ENCODE measurements at regions not wholly inside any gene's neighbourhood (a gene's known extent, or its start where the extent isn't known, plus 50 kb on each side); places are given as distances from the start of the nearest gene placed in this dataset.
A peak's percentile ranks its signal among the peaks of the same experiment; 100 is the strongest.

DNA sequence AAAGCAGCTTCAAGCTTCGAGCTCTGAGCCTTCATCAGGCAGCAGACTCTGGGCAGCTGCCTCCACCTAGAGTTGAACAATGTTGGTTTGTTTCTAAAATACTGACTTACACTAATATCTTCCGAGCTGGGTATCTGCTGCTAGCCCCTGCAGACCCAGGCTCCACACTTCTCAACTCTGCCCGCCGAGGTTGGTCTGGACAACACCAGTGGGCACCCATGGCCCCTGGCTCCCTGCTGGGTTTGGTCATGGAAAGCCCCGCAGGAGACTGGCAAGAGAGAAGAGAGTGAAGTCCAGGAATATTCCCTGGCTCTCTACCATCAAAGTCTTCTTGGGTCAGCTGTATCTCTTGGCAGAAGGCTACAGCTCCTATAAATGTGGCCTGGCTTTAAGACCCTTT, 214.2 kb upstream of the TMEM132C start:
- DNase-seq = no peak

DNA sequence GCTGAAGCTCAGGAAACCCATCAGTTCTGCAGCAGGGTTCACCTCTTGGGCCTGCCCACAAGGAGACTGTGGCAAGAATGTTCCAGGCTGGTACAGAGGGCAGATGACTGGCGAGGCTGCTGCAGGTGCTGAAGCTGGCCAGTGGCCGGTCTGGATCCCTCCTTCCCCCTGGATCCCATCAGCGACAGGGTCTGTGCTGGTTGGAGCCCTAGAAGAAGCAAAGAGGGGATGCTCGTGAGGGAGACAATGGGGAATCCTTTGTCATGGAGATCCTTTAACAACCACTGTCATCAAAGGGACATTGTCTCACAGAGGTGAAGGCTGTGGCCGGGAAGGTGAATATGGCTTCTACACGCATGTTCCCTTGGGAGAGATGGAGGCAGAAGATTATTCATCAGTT, 211.4 kb upstream of the TMEM132C start:
- no peak for DNase-seq

DNA sequence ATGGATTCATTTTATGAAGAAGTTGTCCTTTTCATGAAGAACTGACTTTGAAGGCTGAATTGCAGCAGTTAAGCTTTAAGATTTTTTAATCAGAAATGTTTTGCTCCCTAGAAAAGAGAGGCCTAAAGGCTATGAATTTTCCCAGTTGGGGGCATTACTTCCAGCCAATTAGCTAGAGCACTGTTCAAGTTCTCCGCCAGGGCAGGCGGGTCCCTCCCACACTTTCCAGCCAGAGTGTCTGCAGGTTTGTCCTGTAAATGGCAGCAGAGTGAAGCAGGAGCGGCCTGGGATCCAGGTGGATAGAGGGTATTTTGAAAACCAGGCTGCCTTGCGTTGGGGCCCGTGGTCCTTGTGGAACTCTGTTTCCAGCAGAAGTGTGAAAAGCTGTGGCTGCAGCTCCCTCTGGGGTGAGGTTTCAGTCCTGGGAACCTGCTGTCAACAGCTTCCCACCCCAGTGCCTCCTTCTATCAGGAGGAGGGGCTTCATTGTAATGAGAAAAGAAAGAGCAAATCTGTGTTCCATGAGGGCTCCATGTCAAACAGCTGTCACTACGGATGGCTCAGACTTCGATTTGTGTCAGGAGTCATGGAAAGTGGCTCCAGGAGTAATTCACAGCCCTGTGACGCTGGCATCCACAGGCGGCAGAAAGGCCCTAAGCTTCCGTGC, 210.7 kb upstream of the TMEM132C start:
- DNase-seq = no peak

DNA sequence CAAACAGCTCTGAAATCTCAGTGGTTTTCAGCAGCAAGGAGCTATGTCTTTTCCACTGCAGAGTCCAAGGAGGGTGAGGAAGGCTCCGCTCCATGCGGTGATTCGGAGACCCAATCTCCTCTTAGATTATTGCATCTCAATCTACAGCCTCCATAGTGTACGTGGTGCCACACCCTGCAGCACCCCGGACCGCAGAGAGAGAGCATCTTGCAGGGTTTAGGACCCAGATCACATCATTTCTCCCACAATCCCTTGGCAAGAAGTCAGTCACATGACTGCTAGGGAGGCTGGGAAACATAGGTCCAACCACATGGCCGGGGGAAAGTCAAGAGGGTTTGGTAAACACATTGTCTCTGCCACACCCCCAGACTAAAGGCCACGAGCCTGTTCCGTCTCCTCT, 209.4 kb upstream of the TMEM132C start:
- DNase-seq = no peak

DNA sequence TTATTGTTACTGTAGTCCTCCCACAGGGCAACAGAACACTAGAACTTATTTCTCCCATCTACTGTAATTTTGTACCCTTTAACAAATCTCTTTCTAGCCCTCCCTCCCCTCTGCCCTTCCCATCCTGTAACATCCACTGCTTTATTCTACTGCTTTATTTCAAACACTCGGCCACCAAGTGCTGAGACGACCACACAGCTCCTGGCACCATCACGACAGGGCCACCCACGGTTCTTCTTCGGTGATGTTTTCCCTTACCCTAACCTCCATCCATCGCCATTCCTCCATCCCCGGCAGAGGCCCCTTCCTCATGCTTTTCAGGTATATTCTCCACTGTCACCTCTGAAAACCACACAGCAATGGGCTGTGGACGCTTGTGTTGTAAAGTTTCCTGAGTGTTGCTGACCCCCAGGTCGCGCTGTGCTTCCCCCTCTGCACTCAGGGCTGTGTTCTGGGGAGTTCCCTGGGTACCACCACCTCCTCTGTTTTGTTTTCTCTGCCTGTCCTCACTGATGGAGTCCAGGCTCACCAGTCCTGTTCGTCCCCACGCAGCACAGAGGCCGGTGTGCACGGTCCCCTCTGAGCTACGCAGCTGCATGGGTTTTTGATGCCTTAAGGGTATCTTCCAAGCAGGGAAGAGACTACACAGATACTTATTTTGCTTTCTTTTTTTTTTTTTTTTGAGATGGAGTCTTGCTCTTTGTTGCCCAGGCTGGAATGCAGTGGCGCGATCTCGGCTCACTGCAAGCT, 207.2 kb upstream of the TMEM132C start:
- DNase-seq = no peak

DNA sequence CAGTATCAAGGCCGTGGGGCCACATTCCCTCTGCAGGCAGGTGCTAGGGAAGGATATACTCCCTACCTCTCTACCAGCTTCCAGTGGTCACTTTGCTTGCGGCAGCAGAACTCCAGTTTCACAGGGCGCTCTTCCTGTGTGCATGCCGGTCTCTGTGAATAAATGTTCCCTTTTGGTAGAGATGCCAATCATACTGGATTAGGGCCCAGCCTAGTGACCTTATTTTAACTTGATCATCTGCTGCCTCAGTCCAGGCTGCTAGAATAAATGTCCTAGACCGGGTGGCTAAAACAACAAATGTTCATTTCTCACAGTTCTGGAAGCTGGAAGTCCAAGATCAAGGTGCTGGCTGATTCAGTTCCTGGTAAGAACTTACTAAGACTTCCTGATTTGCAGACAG, 198.8 kb upstream of the TMEM132C start:
- no peak for DNase-seq

DNA sequence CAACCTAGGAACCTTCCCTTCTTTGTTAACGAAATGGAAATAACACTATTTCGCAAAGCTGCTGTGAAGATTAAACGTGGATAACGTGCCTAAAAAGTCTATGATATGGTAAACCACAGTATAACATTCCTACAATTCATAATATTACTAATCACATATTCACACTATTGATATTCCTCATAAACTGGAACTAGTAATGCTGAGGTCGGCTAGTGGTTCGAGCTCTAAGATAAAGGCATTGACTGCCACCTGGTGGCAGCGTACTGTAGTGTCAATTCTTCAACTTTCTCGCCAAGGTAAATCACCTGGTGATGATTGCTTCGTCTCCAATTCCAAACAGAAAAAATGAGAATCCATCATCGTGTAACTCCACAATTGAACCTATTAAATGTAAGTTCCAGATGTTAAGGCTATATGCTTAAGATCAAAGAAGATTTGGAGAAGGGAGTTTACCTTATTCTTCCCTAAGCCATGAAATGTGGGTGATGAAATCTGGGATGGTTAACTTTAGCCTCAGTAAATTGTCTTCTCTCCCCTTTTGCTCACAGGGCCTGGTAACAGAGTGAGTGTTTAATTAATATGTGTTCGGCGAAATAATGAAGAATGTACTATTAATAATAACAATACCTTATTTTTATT, 197.5 kb upstream of the TMEM132C start:
- DNase-seq = peak; percentile 5

DNA sequence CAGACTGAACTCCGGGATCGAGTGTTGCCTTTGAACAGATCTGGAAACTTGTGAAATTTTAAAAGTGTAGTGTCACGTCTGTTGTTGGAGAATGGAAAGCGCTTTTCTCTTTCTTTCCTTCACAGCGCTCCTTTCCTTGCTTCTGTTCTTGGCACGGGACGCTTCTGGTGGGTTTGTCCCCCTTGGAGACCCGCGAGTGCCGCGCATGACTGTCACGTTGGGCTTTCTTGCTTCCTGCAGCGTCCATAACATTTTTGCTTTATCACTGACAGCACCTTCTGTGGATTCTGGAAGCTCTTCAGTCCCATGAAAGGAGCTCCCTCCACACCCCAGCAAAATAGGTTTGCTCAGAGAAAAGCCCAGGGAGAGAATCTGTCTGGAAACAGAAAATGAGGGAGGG, 193.0 kb upstream of the TMEM132C start:
- no peak for DNase-seq

DNA sequence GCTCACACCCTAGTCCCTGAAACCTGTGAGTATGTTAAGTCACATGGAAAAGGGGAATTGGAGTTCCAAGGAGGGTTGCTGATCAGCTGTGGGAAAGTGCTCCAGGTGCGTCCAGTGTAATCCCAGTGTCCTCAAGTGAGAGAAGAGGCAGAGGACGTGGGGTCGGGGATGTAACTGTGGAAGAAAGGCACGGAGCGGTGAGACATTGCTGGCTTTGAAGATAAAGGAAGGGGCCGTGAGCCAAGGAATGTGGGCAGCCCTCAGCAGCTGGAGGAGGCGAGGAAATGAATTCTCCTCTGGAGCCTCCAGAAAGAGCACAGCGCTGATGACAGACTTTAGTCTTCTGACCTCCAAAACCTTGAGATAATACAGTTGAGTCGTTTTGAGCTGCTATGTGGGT, 191.6 kb upstream of the TMEM132C start:
- no peak for DNase-seq

DNA sequence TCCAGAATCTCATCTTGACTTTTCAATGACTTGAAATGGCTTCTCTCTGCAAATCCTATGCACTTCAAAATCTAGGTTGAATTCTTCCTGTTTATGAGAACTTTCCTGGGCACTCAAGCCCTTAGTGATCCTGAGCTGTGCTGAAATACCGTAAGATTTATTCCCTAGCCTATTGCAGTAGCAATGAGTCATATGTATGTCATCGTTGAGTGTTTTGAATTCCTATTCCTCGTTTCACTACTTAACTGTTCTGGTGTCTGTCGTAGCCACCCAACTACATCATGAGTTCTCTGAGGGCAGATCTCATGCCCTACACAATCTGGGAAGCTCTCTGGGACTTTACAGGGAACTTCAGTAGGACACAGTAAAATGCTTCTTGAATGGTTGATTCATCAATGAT, 190.8 kb upstream of the TMEM132C start:
- DNase-seq = no peak

DNA sequence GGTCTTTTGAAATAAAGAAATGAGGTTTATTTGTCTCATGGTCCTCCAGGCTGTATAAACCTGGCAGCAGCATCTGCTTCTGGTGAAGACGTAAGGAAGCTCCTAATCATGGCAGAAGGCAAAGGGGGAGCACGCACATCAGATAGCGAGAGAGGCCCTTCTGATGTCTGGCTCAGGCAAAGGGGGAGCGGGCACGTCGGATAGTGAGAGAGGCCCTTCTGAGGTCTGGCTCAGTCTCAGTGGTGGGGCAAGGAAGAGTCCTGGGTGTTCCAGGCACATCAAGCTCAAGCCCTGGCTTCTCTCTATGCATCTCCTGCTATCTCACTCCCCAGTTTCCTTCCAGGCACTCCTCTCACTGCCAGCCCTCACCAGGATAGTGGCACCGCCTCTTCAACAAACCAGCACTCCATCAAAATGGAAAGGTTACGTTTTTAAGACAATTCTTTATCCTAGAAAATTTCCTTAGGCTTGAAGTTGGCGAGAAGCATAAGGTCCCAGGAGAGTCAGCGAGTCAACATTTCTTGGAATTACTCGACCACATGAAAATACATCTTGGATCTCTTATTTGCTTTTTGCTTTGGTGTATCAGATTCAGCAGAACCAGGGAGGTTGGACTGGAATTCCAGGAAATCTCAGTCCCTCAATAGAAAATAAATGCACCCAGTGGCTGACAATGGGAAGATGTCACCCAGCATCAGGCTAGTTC, 189.6 kb upstream of the TMEM132C start:
- no peak for DNase-seq

DNA sequence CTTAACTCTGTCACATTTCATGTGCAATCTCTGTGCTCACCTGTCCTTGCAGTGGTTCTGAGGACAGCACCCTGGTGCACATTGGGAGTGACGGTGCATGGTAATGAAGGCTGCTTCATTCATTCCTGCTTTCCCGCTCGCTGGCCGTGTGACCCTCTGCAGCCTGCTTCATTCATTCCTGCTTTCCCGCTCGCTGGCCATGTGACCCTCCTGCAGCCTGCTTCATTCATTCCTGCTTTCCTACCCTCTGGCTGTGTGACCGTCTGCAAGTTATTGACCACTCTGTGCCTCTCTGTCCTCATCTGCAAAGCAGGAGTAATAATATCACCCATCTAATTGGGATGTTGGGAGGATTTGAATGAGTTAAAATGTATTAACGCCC, 189.1 kb upstream of the TMEM132C start:
- no peak for DNase-seq

DNA sequence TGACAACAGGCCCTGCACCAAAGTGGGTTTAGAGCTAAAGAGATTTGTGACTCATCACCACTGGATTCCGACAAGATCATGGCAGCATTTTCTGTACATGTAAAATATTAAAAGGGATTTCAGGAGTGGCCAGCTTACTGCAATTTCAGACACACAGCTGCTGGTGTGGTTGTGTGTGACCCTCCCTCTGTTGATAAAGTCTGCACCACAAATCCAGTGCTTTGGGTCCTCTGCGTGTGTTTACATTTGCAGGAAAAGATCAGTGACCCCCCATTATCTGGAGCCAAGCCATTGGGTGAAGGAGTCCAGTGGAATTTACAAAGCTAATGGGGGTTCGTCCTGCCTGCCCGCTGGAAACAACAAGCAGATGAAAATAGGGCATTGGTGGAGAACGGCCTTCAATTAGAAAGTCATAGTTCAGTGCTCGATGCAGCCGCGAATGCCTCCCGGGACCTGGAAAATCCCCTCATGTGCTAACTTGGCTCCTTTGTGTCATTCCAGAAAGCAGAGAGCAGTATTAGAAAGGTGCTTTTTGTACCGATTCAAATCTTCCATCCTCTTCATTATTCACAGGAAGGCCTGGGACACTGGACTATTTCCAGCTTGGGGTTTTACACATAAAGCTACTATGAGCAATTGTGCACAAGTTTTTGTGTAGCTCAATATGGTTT, 188.5 kb upstream of the TMEM132C start:
- DNase-seq = no peak

DNA sequence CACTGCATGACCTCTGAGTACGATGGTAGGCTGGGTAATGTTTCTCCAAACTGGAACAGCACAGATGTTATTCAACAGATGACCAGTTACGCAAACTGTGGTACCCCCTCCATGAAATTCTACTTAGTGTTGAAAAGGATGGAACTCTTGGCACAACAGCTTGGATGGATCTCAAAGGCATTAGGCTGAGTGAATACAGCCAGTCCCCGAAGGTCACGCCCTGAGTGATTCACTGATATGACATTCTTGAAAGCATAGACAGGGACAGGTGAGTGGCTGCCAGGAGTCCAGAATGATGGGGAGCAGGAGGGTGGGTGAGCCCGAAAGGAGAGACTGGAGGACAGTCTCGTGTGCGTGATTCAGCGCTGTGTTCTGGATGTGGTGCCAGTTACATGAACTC, 187.5 kb upstream of the TMEM132C start:
- DNase-seq = no peak

DNA sequence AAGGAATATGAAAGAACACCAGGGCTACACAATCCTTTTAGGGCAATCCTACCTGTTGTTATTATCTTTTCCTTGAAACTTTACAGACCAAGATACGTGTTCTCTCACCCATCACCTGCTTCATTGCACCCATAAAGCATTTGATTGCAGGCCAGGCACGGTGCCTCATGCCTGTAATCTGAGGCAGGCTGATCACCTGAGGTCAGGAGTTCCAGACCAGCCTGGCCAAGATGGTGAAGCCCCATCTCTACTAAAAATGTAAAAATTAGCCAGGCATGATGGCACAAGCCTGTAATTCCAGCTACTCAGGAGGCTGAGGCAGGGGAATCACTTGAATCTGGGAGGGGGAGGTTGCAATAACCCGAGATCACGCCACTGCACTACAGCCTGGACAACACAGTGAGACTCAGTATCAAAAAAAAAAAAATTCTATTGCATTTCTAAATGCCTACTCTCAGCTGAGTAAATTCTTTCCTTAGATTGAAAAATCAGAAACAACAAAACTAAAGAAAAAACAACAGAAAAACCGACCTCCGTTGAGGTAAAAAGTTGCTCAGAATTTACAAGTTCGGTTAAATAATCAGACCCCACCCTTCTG, 183.7 kb upstream of the TMEM132C start:
- no peak for DNase-seq

DNA sequence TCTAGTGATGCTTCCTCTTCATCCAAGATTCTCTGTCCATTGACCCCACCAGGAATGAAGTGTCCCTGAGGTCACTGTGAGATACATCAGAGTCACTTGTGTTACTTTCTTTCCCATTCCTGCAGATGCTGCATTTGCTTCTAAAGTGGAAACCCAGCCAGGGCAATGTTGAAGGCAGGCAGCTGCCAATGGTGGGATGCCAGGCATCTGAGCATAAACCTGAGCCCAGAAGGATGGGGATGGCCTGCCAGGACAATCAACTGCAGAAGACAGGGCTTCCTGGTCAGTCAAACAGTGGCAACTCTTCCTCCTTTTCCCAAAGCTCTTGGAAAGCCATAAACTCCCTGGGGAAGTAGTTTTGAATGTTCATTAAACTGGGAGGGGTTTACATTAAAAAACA, 178.0 kb upstream of the TMEM132C start:
- no peak for DNase-seq

DNA sequence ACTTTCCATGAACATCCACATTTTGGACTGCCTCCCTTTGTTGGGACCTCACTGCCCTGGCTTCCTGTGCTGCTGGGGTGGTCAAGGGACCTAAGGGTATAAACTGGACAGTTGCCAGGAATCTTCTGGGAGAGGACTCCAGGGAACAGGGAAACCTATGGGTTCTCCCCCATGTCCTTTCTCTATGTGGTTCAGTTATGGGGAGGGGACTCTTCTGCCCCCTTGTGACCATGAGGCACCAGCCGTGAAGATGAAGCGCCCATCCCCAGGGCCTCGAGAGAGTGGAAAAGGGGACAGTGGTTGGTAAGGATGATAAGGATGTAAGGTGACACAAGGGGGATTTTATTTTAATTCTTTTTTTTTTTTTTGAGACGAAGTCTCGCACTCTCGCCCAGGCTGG, 177.0 kb upstream of the TMEM132C start:
- no peak for DNase-seq

DNA sequence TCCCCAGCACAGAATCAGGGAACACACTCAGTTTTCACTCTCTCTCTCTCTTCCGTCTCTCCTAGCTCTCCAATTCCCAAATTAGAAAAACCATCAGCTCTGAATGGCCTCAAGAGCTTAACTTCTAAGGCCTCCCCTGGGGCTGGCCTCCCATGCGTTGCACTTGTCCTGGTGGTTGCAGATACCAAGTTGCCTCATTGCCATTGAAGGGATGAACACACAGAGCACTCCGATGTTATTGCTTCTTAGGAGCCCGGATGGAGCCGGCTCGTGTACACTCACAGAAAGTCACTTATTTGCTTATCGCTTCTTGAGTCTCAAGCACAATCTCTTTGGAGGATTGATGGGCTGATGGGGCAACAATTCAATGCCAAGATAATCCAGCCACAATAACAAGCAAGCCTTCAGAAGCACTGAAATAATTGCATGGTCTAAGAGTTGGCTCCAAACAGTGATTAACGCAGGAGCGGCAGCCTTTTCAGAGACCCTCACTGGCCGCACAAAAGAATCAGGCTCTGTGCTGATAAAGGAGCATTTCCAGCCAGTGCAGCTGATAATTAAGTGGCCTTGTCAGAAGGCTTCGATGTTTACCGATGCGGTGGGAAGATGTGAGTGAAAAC, 175.8 kb upstream of the TMEM132C start:
- no peak for DNase-seq

DNA sequence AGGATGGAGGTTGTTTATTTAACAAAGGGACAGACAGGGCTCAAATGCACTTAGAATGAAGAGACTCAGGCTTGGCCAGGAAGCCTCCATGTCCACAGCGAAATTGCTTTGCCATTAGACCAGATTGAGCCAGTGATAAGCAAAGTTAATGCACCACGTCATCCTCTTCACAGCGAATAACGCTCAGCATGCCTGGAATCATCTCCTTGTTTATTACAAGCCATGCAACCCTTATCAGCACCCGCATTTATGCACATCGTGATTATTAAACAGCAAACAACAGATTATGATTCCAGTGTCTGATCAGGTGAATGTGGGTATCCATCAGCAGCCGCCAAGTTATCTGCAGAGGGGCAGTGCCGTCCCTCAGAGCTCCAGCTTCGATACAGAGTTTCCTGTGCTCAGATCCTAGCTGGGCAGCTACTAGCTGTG, 175.0 kb upstream of the TMEM132C start:
- DNase-seq = no peak

DNA sequence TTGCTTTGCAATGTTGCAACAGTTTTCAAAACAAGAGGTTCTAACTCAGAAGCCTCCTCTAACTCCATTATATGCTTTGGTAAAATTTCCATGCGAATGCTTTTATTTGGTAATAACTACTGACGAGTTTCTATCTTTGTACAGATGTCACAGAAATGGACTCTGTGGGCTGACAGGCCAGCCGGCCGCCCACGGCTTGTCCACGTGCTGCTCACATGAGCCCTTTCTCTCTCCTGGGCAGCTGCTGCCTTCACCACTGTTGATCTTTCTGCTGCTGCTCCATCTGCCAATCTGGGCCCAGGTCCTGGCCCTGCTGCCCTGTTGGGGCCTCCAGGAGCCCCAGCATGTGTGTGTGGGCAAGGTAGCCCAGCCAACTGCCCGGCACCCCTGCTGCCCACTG, 168.2 kb upstream of the TMEM132C start:
- DNase-seq = no peak

DNA sequence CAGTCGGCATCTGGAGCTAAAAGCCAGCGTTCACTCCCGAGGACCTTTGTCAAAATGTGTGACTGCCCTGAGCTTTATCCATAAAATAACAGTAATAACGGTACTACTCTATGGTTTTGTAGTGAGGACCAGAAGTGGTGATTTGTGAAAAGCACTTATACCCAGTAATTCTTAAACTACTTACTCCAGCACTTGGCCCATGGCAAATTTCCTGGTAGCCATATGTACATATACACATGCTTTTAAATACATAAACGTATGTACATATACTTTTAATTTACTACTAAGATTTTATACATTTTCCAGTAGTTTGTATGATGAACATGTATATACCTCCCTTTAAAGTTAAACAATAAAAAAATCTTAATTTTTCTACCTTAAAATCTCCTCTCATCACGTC, 163.8 kb upstream of the TMEM132C start:
- no peak for DNase-seq

DNA sequence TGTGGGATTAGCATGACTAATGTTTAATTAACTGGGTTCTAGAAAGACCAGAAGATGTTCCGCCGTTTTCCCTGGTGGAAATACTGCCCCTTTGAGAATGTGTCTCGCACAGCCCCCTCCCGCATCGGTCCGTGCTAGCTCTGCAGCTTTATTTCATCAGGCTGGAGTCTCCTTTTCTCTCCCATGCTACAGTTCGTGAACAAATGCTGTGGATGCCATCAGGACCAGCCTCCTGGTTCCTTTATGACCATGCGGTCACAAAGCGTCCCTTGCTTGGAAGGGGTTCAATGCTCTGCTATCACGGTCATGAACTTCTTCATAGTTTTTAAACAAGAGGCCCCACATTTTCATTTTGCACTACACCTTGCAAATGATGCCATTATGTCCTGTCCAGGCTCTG, 157.7 kb upstream of the TMEM132C start:
- DNase-seq = no peak

Data from NCI-H1694 (cell line).